ENCODE measurements at regions not wholly inside any gene's neighbourhood (a gene's known extent, or its start where the extent isn't known, plus 50 kb on each side); places are given as distances from the start of the nearest gene placed in this dataset.

DNA sequence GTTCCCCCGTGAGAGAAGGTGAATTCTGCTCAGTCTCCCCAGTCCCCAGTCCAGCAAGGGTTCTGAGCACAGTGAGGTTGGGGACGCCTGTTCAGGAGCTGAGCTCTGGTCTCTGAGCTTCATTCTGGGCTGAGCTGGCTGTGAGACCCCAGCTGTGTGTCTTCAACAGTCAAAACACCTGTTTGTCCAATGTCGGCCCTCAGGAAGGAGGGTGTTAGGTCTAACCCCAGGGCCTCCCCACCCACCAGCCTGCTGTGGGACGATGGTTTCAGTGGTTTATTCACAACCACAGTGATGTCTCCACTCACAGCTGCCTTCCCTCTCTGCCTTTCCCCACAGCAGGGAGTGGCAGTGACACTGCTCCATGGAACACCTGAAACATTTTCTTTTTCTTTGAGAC, 1282.9 kb downstream of the TBC1D22A start:
- DNase-seq = no peak

DNA sequence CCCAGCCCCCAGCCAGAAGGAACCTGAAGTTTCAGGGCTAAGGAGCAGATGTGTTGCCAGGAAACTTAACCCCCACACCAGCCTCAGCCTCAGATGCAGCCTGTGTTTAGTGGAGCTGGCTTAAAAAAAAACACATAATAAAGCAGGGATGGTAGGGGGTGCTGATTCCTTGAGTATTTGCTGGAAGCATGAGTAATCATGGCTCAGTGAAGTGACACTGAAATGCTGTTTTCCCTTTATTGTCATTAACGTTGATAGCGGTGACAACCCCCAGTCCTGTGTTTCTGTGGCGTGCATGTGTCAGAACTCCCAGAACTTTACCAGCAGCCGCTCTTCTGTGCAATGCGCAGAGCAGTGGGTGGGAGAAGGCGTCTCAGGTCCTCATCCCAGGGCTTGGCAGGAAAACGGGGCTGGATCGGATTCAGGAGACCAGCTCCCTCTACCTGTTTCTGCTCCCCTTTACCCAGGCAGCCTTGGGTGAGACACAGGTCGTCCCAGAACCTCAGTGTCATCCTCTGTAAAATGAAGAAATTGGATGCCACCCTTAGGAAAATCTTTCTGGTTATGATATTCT, 1282.1 kb downstream of the TBC1D22A start:
- DNase-seq = no peak

DNA sequence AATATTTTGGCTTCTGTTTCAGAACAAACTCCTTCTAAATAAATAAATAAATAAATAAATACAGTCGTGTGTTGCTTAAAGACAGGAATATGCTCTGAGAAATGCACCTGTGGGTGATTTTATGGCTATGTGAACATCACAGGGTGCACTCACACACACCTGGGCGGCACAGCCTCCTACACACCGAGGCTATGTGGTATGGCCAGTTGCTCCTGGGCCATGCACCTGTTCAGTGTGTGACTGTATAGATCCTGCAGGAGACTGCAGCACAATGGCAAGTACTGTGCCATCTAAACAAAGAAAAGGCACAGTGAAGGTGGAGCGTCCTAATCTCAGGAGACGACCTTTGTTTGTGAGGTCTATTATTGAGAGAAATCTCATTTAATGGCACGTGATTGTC, 1281.1 kb downstream of the TBC1D22A start:
- DNase-seq = no peak

GRCh38 chr22:48042621-48043395, 1280.4 kb downstream of the TBC1D22A start:
- no peak for DNase-seq

- no peak for DNase-seq
Measured at GRCh38 chr22:48039326-48039725, 1276.9 kb downstream of the TBC1D22A start.

DNA sequence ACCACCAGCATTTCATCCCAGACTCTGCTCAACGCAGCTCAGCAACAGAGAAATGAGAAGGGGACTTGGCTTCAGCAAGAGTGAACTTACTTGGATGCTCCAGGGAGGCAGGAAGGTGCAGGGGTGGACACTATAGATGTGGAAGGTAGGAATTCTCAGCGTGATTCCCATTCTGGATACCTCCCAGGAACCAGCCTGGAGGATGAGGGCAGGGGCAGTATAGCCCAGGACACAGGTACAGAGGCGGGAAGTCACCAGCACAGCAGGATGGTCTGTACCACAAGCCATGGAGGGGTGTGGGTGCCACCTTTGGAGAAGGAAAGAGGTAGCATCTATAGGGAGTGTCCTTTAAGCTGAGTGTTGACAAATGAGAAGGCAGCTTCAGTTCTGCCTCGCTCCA, 1275.2 kb downstream of the TBC1D22A start:
- DNase-seq = no peak

GRCh38 chr22:48035897-48036296, 1273.4 kb downstream of the TBC1D22A start:
- no peak for DNase-seq

GRCh38 chr22:48031589-48031988, 1269.1 kb downstream of the TBC1D22A start:
- DNase-seq = no peak

DNA sequence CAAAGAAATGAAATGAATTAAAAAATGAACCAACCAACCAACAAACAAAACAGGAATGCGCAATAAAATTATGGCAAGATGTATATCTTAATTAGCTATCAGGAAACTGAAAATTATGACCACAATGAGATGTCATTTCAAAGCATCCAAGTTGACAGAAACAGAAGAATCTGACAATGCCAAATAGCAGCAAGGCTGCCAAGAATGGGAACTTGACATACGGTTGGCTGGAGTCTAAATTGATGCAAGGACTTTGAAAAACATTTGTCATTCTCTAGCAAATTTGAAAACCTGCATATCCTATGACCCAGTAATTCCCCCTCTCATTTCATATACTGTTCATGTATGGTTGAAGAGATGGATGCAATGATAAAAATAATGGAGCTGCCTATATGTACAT, 1262.6 kb downstream of the TBC1D22A start:
- no peak for DNase-seq

DNA sequence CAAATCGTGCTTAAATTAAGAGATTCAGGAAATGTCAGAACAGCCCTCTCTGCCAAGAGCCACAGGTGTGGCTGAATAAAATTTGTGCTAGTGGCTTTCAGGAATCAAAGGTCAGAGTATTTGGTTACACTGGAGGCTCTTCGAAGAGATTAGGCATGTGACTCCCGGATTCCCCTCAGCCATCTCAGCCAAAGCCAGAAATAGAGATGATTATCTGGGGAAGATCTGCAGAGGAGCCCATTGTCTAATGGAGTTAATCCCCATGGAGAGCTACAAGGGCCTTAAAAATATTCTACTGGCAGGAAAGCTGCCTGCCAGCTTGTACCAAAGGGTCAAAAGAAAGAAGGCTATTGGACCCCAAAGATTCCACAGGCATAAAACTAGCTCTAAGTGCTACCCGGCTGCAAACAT, 1259.5 kb downstream of the TBC1D22A start:
- no peak for DNase-seq

- DNase-seq = no peak
Measured at GRCh38 chr22:48018346-48018745, 1255.9 kb downstream of the TBC1D22A start.

- DNase-seq = no peak
Measured at GRCh38 chr22:48015701-48016100, 1253.3 kb downstream of the TBC1D22A start.

GRCh38 chr22:48004936-48005335, 1242.5 kb downstream of the TBC1D22A start:
- no peak for DNase-seq

- DNase-seq = no peak
Measured at GRCh38 chr22:48004038-48004437, 1241.6 kb downstream of the TBC1D22A start.

- DNase-seq = no peak
Measured at GRCh38 chr22:48001101-48001500, 1238.7 kb downstream of the TBC1D22A start.

GRCh38 chr22:47997612-47998011, 1235.2 kb downstream of the TBC1D22A start:
- no peak for DNase-seq

DNA sequence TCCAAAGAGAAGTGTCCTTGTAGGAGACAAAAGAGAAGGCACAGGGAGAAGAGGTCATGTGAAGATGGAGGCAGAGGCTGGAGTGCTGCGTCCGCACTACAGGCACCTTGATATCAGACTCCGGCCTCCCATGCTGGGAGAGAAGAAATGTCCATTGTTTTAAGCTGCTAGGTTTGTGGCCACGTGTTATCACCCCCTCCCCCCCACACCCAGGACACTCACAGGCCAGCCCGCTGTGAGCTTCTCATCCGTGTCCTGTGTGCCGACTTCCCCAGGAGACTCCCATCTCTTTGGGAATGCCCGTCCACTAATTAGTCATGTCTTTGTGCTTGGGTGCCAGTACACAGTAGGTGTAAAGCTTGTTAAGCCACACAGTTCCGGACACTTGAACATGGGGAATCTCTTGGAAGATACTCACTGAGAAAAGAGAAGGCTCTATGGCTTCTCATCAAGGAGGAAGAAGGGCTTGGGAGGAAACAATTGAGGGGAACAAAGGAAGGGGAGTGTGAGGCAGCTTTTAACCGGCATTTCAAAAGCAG, 1234.7 kb downstream of the TBC1D22A start:
- no peak for DNase-seq

- DNase-seq = no peak
Measured at GRCh38 chr22:47996446-47996857, 1234.0 kb downstream of the TBC1D22A start.

DNA sequence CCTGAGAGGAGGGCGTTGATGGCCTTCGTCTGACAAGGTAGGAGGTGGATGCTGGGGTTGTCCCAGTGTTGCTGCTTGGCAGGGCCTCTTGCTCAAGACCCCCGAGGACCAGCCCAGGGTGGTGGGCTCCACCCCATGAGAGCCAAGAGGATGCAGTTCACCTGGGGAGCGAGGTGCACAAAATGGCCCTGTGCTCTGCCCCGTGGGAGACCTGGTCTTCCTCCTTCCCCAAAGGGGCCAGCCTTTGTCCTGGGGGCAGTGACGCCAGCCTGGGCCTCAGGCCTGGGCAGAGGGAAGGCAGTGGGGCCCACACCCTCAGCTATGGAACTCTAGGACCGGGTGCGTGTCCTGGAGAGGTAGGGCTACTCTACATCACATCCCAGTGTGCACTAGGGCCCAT, 1233.3 kb downstream of the TBC1D22A start:
- no peak for DNase-seq

- no peak for DNase-seq
Measured at GRCh38 chr22:47995264-47995627, 1232.8 kb downstream of the TBC1D22A start.

DNA sequence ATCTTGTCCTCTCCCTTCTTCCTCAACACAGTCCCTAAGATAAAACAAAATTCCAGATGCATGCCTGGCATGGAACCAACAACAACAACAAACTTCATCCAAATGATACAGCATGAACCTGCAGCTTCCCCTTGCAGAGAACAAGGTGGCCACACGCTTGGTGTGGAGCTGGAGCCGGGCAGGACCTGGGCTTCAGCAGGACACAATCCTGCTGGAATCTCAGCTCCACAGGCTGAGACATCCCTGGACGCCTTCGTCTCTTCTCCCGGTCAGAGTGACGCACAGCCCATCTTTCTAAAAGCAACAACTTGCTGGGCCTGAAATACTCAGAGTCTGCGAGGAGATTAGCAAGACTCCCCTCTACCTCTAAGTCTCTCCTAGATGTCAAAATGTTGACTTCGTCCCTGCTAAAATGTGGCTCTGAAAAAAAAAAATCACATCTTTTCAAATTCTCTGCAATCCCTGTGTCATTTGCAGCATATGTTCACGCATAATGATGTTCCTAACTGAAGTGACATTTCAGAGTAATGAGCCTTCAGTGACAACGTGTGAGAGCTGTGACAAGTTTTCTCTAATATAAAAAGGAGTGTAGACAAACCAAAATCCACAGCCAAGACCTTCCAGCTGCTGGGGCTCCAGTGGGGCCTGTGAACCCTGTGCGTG, 1232.3 kb downstream of the TBC1D22A start:
- no peak for DNase-seq

- no peak for DNase-seq
Measured at GRCh38 chr22:47994045-47994444, 1231.6 kb downstream of the TBC1D22A start.

DNA sequence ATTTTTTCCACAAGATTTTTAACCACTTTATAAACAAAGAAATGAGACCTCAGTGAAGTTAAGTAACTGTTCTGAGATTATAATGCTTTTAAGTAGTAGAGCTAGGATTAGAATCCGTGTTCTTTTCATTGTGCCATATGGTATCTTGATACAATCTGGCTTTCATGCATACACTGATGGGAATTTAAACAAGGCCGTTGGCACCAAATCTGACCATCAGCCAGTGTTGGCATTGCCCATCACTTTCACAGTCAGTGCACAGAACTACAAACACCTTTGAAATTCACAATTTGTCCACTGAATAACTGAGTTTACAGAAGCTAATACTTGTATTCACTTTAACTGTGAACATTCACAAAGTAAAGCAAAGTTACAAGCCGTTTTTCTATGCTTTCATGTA, 1228.0 kb downstream of the TBC1D22A start:
- no peak for DNase-seq

DNA sequence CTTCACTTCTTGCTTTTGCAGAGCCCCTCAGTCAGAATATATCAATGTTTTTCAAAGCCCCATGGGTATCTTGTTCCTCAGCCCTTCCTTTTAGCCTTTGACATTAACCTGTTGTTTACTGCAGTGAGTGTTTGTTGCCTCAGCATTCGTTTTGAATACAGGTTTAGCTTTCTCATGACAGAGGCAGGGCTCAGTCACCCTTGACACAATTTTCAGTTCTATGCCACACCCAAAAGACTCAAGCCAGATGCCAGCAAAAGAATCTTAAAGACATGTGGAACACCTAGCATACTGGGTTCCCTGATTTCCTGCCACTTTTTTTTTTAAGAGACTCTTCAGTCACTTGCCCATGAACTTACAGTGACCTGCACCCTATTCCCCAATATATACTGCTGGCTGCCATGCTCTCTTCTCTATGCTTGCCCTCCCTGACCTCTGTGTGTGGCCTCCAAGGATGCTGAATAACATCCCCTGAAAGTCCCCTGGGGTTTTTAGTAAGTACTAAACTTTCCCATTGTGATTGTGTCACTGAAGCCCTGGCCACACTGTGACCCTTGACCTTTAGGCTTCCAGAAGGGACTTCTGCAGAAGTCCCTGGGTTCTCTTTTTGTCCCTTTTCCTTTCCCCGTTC, 1225.5 kb downstream of the TBC1D22A start:
- DNase-seq = no peak

Measured in amniotic stem cell (primary cell).